ENCODE measurements at regions not wholly inside any gene's neighbourhood (a gene's known extent, or its start where the extent isn't known, plus 50 kb on each side); places are given as distances from the start of the nearest gene placed in this dataset.

DNA sequence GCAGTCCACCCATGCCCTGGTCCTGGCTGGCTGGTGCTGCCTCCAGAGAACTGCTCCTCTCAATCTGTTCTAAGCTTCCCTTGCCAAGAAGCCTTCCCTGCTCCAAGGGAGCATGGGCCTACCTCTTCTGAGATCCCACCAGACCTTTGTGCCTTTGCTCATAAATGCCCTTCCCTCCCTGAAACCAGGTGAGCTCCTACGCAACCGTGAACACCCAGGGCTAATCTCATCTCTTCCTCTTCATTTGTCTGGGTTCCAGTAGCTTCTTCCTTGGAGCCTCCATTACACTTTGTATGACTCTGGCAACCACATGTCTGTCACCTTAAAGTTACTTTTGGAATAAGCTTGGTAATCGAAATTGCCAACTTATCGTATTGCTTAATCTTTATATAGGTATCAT is 270.6 kb downstream of the PBX3 start:
- no peak for DNase-seq

GRCh38 chr9:126020836-126021235 is 273.7 kb downstream of the PBX3 start:
- no peak for DNase-seq

DNA sequence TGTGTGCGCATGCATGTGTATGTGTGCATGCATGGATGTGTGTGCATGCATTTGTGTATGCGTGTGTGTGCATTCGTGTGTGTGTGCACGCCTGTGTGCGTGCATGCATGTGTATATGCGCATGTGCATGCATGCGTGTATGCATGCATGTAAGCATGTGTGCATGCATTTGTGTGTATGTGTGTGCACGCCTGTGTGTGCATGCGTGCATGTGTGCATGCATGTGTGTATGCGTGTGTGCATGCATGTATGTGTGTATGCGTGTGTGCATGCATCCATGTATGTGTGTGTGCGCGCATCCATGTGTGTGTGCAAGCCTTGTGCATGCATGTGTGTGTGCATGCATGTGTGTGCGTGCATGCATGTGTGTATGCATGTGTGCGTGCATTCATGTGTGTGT is 276.8 kb downstream of the PBX3 start:
- DNase-seq, result no peak

- no peak for DNase-seq
Measured at GRCh38 chr9:126024581-126025230, 277.5 kb downstream of the PBX3 start.

DNA sequence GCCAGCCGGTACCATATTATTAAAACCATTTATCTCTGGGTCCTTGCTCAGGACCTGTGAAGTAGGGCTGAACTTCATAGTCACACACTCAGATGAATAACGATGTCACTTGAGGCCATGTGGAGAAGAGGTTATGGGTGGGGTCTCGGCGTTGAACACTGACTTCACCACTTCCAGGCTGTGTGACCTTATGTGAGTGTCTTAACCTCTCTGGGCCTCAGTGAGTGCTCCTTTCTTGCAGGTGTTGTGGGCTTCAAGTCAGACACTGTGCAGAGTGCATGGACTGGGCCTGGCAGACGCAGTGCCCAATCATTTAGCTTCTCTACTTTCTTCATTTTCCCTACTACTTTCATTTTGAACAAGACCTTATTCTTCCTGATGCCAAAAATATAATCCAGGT is 278.8 kb downstream of the PBX3 start:
- DNase-seq, result no peak

- DNase-seq, result no peak
Measured at GRCh38 chr9:126027566-126027965, 280.4 kb downstream of the PBX3 start.

DNA sequence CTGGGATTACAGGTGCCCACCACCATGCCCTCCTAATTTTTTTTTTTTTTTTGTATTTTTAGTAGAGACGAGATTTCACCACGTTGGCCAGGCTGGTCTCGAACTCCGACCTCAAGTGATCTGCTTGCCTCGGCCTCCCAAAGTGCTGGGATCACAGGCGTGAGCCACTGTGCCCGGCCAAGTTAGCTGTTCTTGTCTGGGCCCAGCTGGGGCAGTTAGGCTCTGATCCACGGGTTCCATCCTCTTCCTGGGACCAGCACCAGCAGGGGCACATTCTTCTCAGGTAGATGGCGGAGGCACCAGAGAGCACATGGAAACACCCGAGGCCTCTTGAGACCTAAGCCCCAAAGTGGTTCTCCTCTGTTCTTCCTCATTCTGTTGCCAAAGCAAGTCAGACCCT is 281.6 kb downstream of the PBX3 start:
- DNase-seq, result no peak

DNA sequence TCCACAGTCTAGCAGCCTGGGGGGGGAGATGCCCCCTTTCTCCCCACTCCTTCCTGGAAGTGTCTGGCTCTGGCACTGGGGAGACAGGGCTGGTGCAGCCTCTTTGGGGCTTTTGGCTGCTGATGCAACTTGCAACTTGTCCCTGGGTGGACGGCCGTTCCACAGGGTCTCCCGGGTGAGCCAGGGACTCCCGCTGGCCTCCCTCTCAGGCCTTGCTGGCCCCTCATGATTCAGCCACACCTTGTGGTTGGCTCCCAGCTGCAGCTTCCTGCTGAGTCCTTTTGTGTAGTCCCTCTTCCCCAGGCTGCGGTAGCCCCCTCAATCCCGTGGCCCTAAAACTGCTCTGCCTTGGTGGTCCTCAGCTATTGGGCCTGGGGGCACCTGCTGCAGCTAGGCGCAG is 283.5 kb downstream of the PBX3 start:
- no peak for DNase-seq

DNA sequence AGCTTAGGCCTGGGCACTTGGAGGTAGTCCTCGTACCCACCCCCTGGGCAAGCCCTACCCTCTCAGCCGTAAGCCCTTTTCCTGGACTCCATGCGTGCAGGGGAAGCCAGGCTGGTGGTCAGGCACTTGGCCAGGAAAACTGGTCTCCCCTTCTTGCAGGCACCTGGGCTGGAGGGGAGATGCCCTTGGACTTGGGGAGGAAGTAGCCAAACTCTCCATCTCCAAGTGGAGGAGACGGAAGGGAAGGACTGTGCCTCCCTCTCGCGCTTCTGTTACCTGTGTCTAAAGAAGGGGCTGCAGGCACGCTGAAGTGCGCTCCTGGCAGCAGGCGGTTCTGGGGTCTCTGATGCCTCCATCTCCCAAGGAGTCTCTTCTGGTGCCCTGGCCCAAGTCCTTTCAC is 283.9 kb downstream of the PBX3 start:
- DNase-seq, result no peak

GRCh38 chr9:126032135-126032534 is 285.0 kb downstream of the PBX3 start:
- DNase-seq, result no peak

DNA sequence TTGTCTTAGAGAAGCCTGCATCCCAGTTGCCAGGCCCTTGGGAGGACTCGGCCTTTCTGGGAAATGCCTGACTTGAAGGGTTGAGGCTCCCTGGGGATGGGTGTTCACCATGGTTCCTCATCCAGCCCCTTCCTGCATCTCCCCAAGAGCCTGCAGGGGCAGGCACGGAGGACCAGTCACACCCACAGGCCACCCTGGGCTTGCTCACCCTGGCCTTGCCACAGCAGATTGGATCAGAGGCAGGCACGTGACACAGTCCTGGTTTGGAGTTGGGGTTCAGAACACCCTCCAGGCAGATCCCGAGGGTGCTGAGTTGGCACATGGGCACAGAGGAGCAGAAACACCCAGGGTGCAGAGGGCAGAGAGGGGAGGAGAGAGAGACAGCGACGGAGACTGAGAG is 286.1 kb downstream of the PBX3 start:
- DNase-seq, result no peak

GRCh38 chr9:126033956-126034355 is 286.8 kb downstream of the PBX3 start:
- no peak for DNase-seq

DNA sequence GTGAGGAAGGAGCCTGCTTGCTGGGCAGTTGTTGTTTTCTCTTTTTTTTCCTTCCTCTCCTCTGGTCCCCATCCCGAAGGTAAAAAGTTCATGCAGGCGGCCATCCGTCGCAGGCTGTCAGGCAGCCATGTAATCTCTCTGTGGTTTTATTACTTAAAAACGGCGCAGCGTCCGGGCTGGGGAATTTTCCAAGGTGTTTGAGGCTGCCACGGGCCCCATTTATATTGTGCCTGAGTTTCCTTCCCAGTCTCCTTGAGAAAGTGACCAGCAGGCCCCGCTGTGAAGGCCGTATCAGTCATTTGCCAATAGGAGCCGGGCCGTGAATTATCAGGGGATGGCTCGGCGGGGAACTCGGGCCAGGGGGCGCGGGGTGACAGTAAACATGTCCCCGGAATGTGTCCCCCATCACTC is 289.7 kb downstream of the PBX3 start:
- DNase-seq, result no peak

DNA sequence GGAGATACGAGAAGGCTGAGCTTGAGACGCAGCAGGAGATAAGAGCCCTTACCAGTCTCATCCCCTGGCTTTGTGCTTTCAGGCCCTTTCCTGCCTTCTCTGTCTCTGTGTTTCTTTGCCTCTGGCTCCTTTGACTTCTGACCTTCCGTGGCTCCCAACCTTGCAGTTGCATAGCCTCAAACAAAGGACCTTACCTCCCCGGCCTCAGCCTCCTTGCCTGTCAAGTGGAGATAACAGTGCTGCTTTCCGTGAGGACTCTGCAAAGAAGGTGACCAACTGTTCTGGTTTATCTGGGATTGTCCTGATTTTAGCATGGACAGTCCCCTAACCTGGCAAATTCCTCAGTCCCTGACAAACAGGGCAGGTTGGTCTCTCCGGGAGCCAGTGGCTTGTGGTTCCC is 287.8 kb upstream of the MVB12B start:
- DNase-seq, result no peak

DNA sequence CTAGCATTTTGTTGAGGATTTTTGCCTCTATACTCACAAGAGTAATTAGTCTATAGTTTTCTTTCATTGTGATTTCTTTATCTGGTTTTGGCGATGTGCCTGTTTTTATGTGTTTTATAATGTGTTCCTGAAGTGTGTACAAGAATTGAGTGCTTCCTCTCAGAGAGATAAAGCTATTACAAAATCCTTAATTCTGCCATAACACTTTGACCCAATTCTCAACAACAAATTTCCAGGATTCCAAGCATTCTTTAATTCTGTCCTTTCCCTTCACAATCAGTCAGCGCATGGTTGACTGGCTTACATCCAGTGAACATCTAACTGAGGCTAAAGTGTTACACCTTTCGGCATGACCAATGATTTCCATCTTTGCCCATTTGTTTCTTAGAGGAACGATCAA is 282.9 kb upstream of the MVB12B start:
- no peak for DNase-seq

DNA sequence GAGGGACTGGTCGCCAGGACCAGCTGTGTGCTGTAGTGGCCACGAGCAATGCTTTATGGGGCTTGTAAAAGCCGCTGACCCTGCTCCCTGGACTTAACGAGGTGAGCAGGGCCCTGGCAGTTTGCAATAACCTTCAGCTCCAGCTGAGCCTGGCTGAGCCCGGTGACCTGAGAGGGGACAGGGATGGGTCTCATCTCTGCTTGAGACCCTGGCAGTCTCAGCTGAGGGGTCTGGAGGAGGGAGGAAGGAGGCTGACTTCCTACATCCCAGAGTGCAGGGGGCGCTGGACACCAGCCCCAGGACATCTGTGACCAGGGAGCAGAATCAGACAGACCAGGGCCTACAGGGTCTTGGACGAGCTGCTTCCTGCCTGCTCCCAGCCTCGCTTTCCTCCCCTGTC is 277.5 kb upstream of the MVB12B start:
- DNase-seq, result no peak

DNA sequence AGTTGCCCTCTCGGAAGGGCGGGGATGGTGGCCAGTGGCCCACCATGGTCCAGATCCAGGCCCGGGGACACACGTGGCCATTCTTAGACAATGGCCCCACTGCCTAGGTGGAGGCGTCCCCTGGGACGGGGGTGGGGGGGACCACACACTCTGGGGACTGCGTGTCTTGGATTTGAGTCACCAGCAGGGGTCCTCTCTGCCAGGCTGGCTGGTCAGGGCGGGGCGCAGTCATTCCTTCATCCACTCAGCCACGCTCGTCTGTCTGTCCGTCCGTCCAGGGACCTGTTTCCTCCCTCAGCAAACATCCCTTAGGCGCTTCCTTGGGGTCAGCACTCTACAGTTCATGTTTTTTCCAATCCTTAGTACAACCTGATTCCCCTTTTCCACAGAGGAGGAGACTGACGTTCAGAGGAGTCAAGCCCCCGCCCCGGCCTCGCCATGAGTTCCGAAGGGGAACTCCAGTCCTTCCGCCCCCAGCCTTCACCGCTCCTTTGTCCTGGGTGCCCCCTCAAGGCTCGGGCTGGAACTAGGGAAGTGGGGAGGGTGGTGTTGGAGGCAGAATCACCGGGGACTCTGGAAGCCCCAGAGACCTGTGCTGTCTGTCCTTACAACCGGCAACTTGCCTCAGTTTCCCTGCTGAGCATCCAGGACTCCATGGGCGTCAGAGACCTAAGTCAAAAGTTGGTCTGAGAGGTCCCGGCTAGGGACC is 276.6 kb upstream of the MVB12B start:
- DNase-seq, result no peak

DNA sequence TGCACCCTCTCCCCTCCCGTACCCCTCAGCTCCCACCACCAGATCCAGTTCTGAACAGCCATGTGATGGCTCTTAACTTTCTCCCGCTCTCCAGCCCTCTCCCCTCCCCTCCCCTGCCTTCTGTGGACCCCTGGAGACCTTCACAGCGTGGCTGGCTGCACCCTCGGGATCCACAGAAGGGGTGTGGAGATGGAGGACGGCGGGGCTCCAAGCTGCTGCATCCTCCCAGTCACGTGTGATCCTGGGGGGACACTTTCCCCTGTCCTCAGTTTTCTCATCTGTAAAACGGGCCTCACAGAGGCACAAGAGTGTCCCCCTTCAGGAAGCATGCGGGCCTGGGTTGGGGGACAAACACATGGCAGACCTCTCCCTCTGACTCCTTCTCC is 276.0 kb upstream of the MVB12B start:
- no peak for DNase-seq

DNA sequence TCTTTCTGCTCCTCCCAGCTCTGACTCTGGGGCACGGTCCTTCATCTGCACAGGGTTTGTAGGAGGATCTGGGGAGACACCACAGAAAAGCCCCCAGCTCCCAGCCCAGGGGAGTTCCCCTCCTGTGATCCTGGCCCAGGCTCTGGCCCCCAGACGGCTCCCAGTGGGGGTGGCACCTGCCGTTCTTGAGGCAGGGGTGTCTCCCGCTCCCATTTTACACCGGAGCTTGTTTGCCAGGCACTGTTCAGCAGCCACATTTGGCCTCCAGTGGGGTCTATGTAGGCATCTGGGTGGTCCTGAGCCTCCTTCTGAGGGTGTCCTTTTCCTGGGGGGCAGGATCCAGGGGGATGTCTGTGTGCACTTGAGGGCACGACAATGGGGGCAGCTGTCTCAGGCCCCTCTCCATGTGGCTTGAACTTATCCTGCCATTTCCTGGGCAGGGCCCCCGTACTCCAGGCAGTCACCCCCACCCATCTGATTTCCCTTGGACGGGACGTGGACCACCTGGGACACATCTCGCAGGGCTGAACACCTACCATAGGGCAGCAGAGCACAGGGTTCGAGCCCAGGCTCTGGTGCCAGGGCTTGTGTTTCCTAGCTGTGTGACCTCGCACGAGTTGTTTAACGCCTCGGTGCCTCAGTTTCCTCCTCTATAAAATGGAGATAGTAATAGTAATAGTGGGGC is 275.0 kb upstream of the MVB12B start:
- no peak for DNase-seq

- no peak for DNase-seq
Measured at GRCh38 chr9:126052791-126053190, 273.8 kb upstream of the MVB12B start.

GRCh38 chr9:126053913-126054312 is 272.7 kb upstream of the MVB12B start:
- DNase-seq, result no peak

DNA sequence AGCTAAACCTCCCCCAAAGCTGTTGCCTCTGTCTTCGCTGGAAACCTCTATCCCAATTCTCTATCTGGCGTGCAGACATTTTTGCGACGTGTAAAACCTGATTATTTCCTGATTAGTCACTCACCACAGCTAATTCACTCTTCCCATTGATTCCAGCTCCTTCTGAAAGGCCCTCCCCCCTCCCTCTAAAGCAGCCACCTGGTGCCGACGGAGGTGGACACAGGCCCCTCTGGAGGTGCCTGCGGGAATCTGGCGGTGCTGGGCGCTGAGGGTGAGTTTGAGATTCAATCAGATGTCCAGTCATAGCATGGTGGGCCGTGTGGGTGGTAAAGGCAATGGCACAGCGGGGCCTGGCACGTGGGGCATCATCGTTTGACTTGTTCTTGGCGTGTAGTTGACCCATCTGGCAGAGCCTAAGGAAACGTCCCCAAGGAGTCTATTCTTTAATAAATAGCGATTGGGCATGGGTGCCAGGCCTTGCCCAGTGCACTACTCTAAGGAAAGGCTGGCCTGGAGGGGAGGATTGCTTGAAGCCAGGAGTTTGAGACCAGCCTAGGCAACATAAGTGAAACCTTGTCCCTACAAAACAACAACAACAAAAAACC is 271.1 kb upstream of the MVB12B start:
- no peak for DNase-seq

DNA sequence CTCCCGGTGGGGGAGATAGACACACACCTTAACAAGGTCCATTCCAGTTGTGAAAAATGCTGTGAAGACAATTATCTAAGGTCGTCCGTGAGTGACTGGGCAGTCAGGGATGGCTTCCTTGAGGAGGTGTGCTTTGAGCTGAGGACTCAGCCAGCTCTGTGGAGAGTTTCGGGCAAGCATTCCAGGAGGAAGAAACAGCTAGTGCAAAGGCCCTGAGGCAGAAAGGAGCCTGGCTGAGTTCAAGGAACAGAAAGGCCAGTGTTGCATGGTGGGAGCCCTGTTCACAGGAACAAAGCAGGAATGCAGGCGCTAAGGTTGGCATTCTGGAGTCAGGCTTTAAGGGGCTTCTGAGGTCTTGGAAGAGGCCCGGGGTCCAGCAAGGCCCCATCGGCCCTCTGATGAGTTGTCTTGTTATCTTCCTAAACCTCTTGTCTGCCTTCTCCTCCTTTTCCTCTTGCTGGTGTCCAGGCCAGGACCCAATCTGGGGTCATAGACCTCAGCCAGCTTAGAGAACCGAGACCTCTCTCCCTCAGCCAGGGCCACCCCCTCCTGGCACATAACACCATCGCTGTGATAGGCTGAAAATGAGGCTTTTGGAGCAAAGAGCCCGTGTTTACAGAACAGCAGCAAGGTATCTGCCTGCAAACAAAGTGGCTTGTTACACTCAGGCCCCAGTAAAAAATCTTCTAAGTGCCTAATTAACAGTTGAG is 270.2 kb upstream of the MVB12B start:
- DNase-seq, result no peak

Data from stimulated activated CD4-positive, alpha-beta T cell treated with anti-CD3 and anti-CD28 coated beads, Interleukin-2, amount 100 ng/mL, for 24 hours (primary cell).